ENCODE measurements at regions not wholly inside any gene's neighbourhood (a gene's known extent, or its start where the extent isn't known, plus 50 kb on each side); places are given as distances from the start of the nearest gene placed in this dataset.

- no peaks in the 10 kb centered on the region for H3K36me3 ChIP-seq (ENCODE audit: insufficient read depth, low read length)
- H3K79me2 ChIP-seq (ENCODE audit: insufficient read depth, low read depth, low read length) = no peaks in the 10 kb centered on the region
- TF ChIP-seq EZH2phosphoT487 (IDR thresholded peaks at IDR 0.05; ENCODE audit: borderline replicate concordance, low read depth, low read length) = no peak
- no peak for TF ChIP-seq CTCF (conservative IDR thresholded peaks at IDR 0.05; ENCODE audit: low read length)
- peaks cover 10% of the 10 kb centered on the region for H3K4me1 ChIP-seq (ENCODE audit: insufficient read depth, low read length, poor library complexity, severe bottlenecking)
- H2AFZ ChIP-seq (ENCODE audit: low read length) = no peak overlapping the region
- CTCF ChIA-PET (ENCODE audit: unreplicated experiment) = interaction anchor here (0.6 kb wide), 1 partner anchor 27 kb away, joined by 3 read pairs; no protein-coding TSS in a partner anchor
- intact Hi-C loops (cut with micrococcal nuclease; ENCODE audit: unreplicated experiment) = no loop called here
- BruUV-seq (replicated peaks) = no TSS peak
- no peak overlapping the region for H3K4me2 ChIP-seq (ENCODE audit: low read length)
- POLR2A ChIA-PET = no interaction called here
- DNase-seq (ENCODE audit: low spot score) = no peak
- H3K4me3 ChIP-seq (ENCODE audit: low read depth, low read length, poor library complexity, severe bottlenecking) = no peak overlapping the region
- H3K9me2 ChIP-seq (ENCODE audit: insufficient read depth, low read length) = no peaks in the 10 kb centered on the region
- H3K27ac ChIP-seq (ENCODE audit: low read depth, low read length, poor library complexity, severe bottlenecking) = no peak overlapping the region
- H3K9me3 ChIP-seq (ENCODE audit: low read length) = no peaks in the 10 kb centered on the region
- H4K20me1 ChIP-seq (ENCODE audit: insufficient read depth, low read length) = no peaks in the 10 kb centered on the region
These were observed 160.7 kb upstream of the CCND2 start for GRCh38 chr12:4112734-4113325.

GRCh38 chr12:4112290-4112689 lies 161.3 kb upstream of the CCND2 start:
- ChIA-PET CTCF (ENCODE audit: unreplicated experiment) (no interaction called here), POLR2A (no interaction called here)
- H3K9me2 ChIP-seq (ENCODE audit: insufficient read depth, low read length) = no peaks in the 10 kb centered on the region
- H3K4me1 ChIP-seq (ENCODE audit: insufficient read depth, low read length, poor library complexity, severe bottlenecking) = peaks cover 5% of the 10 kb centered on the region
- BruUV-seq (replicated peaks) = no TSS peak
- intact Hi-C loops (cut with micrococcal nuclease; ENCODE audit: unreplicated experiment) = no loop called here
- TF ChIP-seq CTCF (conservative IDR thresholded peaks at IDR 0.05; ENCODE audit: low read length) (no peak), EZH2phosphoT487 (IDR thresholded peaks at IDR 0.05; ENCODE audit: borderline replicate concordance, low read depth, low read length) (no peak)
- H3K9me3 ChIP-seq (ENCODE audit: low read length) = no peaks in the 10 kb centered on the region
- H3K79me2 ChIP-seq (ENCODE audit: insufficient read depth, low read depth, low read length) = no peaks in the 10 kb centered on the region
- no peaks in the 10 kb centered on the region for H4K20me1 ChIP-seq (ENCODE audit: insufficient read depth, low read length)
- no peak overlapping the region for H3K27ac ChIP-seq (ENCODE audit: low read depth, low read length, poor library complexity, severe bottlenecking)
- no peak overlapping the region for H3K4me3 ChIP-seq (ENCODE audit: low read depth, low read length, poor library complexity, severe bottlenecking)
- H2AFZ ChIP-seq (ENCODE audit: low read length) = no peak overlapping the region
- H3K4me2 ChIP-seq (ENCODE audit: low read length) = no peak overlapping the region
- DNase-seq (ENCODE audit: low spot score) = no peak
- no peaks in the 10 kb centered on the region for H3K36me3 ChIP-seq (ENCODE audit: insufficient read depth, low read length)

GRCh38 chr12:4111010-4111409 lies 162.6 kb upstream of the CCND2 start:
- no peak overlapping the region for H3K27ac ChIP-seq (ENCODE audit: low read depth, low read length, poor library complexity, severe bottlenecking)
- BruUV-seq (replicated peaks) = no TSS peak
- ChIA-PET POLR2A (no interaction called here), CTCF (ENCODE audit: unreplicated experiment) (no interaction called here)
- H3K4me3 ChIP-seq (ENCODE audit: low read depth, low read length, poor library complexity, severe bottlenecking) = no peak overlapping the region
- no peak for DNase-seq (ENCODE audit: low spot score)
- no peaks in the 10 kb centered on the region for H3K79me2 ChIP-seq (ENCODE audit: insufficient read depth, low read depth, low read length)
- H3K36me3 ChIP-seq (ENCODE audit: insufficient read depth, low read length) = no peaks in the 10 kb centered on the region
- no peaks in the 10 kb centered on the region for H4K20me1 ChIP-seq (ENCODE audit: insufficient read depth, low read length)
- peaks cover under 1% of the 10 kb centered on the region for H3K4me1 ChIP-seq (ENCODE audit: insufficient read depth, low read length, poor library complexity, severe bottlenecking)
- H3K9me2 ChIP-seq (ENCODE audit: insufficient read depth, low read length) = no peaks in the 10 kb centered on the region
- intact Hi-C loops (cut with micrococcal nuclease; ENCODE audit: unreplicated experiment) = no loop called here
- H2AFZ ChIP-seq (ENCODE audit: low read length) = no peak overlapping the region
- H3K9me3 ChIP-seq (ENCODE audit: low read length) = no peaks in the 10 kb centered on the region
- H3K4me2 ChIP-seq (ENCODE audit: low read length) = no peak overlapping the region
- TF ChIP-seq CTCF (conservative IDR thresholded peaks at IDR 0.05; ENCODE audit: low read length) (no peak), EZH2phosphoT487 (IDR thresholded peaks at IDR 0.05; ENCODE audit: borderline replicate concordance, low read depth, low read length) (no peak)
